AG10803 (cell line): ENCODE measurements at regions not wholly inside any gene's neighbourhood (a gene's known extent, or its start where the extent isn't known, plus 50 kb on each side); places are given as distances from the start of the nearest gene placed in this dataset.
"Not testable (repeated sequence)": the region's sequence is repeated elsewhere in the genome, so short reads cannot be mapped to it uniquely, and the experiment has no call there.

Experiments used
- DNase-seq: peaks from one replicate; pipeline ENCODE4 v3.0.0; 2010; ENCODE audit warnings: low read depth
- H3K4me3 ChIP-seq: 2 replicates; pipeline ENCODE4 v1.5.1; 2011; ENCODE audit warnings: mild to moderate bottlenecking, low read length, control low read depth
- TF ChIP-seq, protein P1 (sequence below): conservative IDR thresholded peaks from 2 replicates; pipeline ENCODE4 v1.5.1; 2011; ENCODE audit warnings: mild to moderate bottlenecking, low read length, control low read depth, inconsistent platforms

- TF ChIP-seq, protein P1, sequence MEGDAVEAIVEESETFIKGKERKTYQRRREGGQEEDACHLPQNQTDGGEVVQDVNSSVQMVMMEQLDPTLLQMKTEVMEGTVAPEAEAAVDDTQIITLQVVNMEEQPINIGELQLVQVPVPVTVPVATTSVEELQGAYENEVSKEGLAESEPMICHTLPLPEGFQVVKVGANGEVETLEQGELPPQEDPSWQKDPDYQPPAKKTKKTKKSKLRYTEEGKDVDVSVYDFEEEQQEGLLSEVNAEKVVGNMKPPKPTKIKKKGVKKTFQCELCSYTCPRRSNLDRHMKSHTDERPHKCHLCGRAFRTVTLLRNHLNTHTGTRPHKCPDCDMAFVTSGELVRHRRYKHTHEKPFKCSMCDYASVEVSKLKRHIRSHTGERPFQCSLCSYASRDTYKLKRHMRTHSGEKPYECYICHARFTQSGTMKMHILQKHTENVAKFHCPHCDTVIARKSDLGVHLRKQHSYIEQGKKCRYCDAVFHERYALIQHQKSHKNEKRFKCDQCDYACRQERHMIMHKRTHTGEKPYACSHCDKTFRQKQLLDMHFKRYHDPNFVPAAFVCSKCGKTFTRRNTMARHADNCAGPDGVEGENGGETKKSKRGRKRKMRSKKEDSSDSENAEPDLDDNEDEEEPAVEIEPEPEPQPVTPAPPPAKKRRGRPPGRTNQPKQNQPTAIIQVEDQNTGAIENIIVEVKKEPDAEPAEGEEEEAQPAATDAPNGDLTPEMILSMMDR = no peak
- no peak overlapping the region for H3K4me3 ChIP-seq
Observed at GRCh38 chr2:241996100-241996499, 126.6 kb downstream of the RTP5 start.

DNA sequence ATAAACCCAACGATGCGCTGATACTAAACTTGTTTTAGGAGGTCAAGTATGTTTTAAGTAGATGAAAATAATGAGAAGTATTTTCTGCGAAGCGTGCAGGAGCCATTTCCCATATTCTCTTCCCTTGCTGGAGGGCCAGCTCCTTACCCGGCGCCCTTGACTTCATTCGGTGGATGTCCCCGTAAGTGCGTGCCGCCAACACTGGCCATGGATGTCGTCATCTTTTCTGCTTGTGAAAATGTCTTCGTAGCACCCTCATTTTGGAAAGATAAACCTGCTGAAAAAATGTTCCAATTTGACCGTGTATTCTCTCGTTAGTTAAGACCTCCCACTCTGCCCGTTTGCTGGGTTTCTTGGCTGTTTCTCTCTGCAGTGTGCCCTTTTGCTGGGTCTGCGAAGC is 127.5 kb downstream of the RTP5 start:
- no peak for DNase-seq
- TF ChIP-seq, protein P1 = no peak
- H3K4me3 ChIP-seq = no peak overlapping the region

More at GRCh38 chr2:241996100-241996499, 126.6 kb downstream of the RTP5 start:
- DNase-seq = no peak

GRCh38 chr2:241999184-241999583 is 129.7 kb downstream of the RTP5 start:
- TF ChIP-seq, protein P1 = no peak
- no peak for DNase-seq
- no peak overlapping the region for H3K4me3 ChIP-seq

- TF ChIP-seq, protein P1 = no peak
- no peak for DNase-seq
- no peak overlapping the region for H3K4me3 ChIP-seq
Observed at GRCh38 chr2:242001853-242002252, 132.3 kb downstream of the RTP5 start.

DNA sequence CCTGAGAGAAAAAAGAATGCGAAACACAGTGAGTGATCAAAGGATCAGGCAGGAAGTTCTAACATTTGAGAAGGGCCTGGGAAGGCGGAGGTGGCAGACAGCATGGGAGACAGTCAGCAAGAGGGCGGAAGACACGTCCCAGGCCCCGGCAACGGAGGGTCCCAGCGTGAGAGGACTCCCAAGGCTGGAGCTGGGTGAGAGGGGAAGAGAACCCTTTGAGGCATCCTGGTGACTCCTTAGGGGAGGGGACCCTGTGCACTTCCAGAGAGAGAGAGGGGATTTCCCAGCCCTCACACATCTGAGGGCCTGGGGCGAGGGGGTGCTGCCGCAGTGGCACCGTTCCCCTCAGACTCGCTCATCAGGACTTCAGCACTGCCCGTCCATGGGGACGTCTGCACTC is 133.4 kb downstream of the RTP5 start:
- no peak overlapping the region for H3K4me3 ChIP-seq
- TF ChIP-seq, protein P1 = no peak
- no peak for DNase-seq

- no peak overlapping the region for H3K4me3 ChIP-seq
- no peak for DNase-seq
- TF ChIP-seq, protein P1 = no peak
Observed at GRCh38 chr2:242004223-242004901, 134.8 kb downstream of the RTP5 start.

DNA sequence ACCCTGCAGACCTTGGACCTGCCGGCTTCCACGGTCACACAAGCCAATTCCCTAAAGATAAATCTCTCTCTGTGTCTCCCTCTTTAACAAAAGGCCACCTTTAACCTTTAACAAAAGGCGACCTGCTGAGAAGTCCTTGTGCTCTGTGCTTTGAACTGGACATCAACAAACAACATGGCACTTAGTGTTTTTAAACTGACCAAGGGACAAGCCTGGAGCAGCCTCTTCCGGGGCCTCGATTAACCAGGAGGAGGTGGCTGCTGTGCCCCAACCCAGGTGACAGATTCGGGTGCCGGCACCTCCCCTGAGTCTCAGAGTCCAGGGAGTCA is 135.3 kb downstream of the RTP5 start:
- no peak for DNase-seq
- TF ChIP-seq, protein P1 = no peak

DNA sequence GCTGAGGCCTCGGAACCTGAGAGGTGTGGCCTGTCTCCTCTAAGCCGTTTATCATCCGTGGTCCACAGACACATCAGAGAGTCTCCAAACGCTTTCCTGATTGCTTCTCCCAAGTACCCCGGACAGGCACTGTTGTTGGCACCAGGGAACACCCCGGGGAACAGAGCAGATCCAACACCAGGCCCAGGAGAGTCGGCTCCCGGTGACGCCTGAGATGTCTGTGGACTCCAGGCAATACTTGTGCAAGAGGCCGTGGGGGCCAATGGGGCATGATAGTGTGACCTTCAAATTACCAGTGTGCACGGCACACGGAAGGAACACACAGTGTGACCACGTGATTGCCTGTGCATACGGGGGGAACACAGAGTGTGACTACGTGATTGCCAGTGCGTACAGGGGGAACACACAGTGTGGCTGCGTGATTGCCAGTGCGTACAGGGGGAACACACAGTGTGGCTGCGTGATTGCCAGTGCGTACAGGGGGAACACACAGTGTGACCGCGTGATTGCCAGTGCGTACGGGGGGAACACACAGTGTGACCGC is 136.6 kb downstream of the RTP5 start:
- not testable (repeated sequence) for H3K4me3 ChIP-seq, DNase-seq

More for the DNA sequence above, 135.3 kb downstream of the RTP5 start:
- H3K4me3 ChIP-seq = no peak overlapping the region

DNA sequence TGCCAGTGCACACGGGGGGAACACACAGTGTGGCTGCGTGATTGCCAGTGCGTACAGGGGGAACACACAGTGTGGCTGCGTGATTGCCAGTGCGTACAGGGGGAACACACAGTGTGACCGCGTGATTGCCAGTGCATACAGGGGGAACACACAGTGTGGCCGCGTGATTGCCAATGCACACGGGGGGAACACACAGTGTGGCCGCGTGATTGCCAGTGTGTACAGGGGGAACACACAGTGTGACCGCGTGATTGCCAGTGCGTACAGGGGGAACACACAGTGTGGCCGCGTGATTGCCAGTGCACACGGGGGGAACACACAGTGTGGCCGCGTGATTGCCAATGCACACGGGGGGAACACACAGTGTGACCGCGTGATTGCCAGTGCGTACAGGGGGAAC is 139.4 kb downstream of the RTP5 start:
- DNase-seq, H3K4me3 ChIP-seq: not testable (repeated sequence)

DNA sequence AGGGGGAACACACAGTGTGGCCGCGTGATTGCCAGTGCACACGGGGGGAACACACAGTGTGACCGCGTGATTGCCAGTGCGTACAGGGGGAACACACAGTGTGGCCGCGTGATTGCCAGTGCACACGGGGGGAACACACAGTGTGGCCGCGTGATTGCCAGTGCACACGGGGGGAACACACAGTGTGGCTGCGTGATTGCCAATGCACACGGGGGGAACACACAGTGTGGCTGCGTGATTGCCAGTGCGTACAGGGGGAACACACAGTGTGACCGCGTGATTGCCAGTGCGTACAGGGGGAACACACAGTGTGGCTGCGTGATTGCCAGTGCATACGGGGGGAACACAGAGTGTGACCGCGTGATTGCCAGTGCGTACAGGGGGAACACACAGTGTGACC is 140.3 kb downstream of the RTP5 start:
- DNase-seq, H3K4me3 ChIP-seq: not testable (repeated sequence)
